Muscle of leg (tissue), 3 donors: ENCODE measurements at regions not wholly inside any gene's neighbourhood (a gene's known extent, or its start where the extent isn't known, plus 50 kb on each side); places are given as distances from the start of the nearest gene placed in this dataset.

ENCODE experiments used
- DNase-seq: peaks from one replicate; pipeline ENCODE4 v3.0.0; 2013
- H3K27ac ChIP-seq: one replicate; pipeline ENCODE4 v1.5.1; 2013; ENCODE audit warnings: mild to moderate bottlenecking, low read length, control low read depth
- H3K27me3 ChIP-seq: one replicate; pipeline ENCODE4 v1.6.1; 2013; ENCODE audit warnings: low read length; ENCODE audit not compliant: control insufficient read depth, insufficient read depth
- H3K36me3 ChIP-seq: one replicate; pipeline ENCODE4 v1.6.1; 2013; ENCODE audit warnings: low read length; ENCODE audit not compliant: control insufficient read depth, insufficient read depth
- H3K4me1 ChIP-seq: one replicate; pipeline ENCODE4 v1.6.1; 2013; ENCODE audit warnings: low read length; ENCODE audit not compliant: control insufficient read depth, insufficient read depth
- H3K4me3 ChIP-seq: one replicate; pipeline ENCODE4 v1.5.1; 2013; ENCODE audit warnings: low read length, control low read depth
- H3K9me3 ChIP-seq: replicated peaks from 2 replicates; pipeline ENCODE4 v1.6.1; 2013; ENCODE audit warnings: low read depth, low read length; ENCODE audit not compliant: control insufficient read depth
- WGBS: methylation state at CpG from one replicate; pipeline ENCODE4 v1.1.5; 2013; ENCODE audit warnings: missing lambda C conversion rate; ENCODE audit not compliant: insufficient coverage; 5-methylcytosine and 5-hydroxymethylcytosine counted together

- Histone ChIP-seq H3K4me3 (no peak overlapping the region), H3K4me1 (no peaks in the 10 kb centered on the region), H3K27ac (no peak overlapping the region), H3K27me3 (no peaks in the 10 kb centered on the region), H3K36me3 (no peaks in the 10 kb centered on the region), H3K9me3 (peaks cover 3% of the 10 kb centered on the region)
- DNase-seq = no peak
- 82% methylated on average over 2 of the region's 4 CpGs for WGBS
These were observed 586.2 kb downstream of the RAB28 start for GRCh38 chr4:12897954-12898353.

DNA sequence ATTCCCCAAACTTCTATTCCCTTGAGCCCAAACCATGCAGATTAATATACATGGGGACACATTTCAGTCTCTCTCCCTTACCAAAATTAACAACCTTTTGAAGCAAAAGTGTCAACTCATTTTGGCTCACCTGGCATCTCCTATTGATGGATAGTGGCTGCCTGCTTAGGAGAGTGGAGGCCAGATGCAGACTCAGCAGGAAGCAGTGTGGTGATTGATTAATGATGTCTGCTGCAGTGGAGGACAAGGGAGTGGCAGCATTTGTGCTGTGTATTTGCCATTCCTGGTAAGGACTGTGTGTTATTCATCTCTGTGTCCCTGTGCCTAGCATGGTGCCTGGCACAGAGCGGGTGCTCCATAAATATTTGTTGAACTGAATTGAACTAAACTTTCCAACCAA is 590.1 kb downstream of the RAB28 start:
- WGBS = no CpG with 5 or more reads among the region's 1 CpG
- no peaks in the 10 kb centered on the region for H3K36me3 ChIP-seq
- no peak overlapping the region for H3K4me3 ChIP-seq
- DNase-seq = no peak
- H3K9me3 ChIP-seq = no peaks in the 10 kb centered on the region
- H3K4me1 ChIP-seq = no peaks in the 10 kb centered on the region
- no peaks in the 10 kb centered on the region for H3K27me3 ChIP-seq
- no peak overlapping the region for H3K27ac ChIP-seq

- H3K36me3 ChIP-seq = no peaks in the 10 kb centered on the region
- peak; percentile 90 for DNase-seq
- WGBS = 24% methylated on average over 3 of the region's 3 CpGs
These were observed 595.1 kb downstream of the RAB28 start for GRCh38 chr4:12889054-12889453.

DNA sequence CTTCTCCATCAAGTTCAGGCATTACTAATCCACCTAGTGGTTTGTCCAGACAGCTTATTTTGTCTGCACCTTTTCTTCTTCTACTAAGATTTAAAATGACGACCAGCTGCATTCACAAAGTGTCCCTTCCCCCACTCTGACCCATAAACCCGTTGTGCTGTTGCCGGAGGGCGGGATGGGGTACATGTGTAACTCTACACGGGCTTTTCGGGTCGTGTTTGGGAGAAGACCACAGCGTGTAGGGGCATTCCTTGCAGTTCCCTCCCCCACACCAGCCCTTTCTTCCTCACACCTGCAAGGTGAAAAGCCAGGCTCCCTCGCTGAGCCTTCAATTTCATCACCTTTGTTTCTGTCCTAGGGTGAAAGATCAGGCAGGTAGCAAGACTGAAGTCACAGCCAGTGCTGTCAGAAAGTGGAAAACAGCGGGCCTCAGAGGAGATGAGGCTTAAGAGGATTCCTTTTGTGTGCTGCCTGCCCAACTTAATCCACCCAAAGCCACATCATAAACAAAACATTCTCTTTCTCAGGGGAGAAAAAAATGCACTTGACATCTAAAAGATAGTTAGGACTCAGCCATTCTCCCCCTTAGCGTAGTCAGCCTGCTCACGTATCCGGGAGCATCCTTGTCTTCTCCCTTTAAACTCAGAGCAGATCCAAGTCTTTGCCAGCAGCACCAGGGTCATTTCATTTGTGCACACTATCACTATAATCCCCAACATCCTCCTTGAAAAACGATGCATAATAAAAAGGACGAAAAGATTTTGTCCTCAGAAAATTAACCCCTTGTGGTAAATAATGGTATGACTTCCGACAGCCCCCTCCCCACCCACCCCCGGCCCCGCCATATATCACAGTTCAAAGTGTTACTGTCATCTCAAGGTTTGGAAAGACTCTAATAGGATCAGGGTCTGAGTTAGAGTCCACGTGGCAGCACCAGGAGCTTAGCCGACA is 599.0 kb downstream of the RAB28 start:
- Histone ChIP-seq H3K4me1 (no peaks in the 10 kb centered on the region), H3K27me3 (no peaks in the 10 kb centered on the region), H3K4me3 (no peak overlapping the region), H3K27ac (no peak overlapping the region), H3K9me3 (no peaks in the 10 kb centered on the region), H3K36me3 (no peaks in the 10 kb centered on the region)
- no peak for DNase-seq
- 27% methylated on average over 12 of the region's 20 CpGs for WGBS

More at GRCh38 chr4:12889054-12889453, 595.1 kb downstream of the RAB28 start:
- Histone ChIP-seq H3K27me3 (no peaks in the 10 kb centered on the region), H3K4me3 (no peak overlapping the region), H3K9me3 (no peaks in the 10 kb centered on the region), H3K4me1 (no peaks in the 10 kb centered on the region), H3K27ac (no peak overlapping the region)

DNA sequence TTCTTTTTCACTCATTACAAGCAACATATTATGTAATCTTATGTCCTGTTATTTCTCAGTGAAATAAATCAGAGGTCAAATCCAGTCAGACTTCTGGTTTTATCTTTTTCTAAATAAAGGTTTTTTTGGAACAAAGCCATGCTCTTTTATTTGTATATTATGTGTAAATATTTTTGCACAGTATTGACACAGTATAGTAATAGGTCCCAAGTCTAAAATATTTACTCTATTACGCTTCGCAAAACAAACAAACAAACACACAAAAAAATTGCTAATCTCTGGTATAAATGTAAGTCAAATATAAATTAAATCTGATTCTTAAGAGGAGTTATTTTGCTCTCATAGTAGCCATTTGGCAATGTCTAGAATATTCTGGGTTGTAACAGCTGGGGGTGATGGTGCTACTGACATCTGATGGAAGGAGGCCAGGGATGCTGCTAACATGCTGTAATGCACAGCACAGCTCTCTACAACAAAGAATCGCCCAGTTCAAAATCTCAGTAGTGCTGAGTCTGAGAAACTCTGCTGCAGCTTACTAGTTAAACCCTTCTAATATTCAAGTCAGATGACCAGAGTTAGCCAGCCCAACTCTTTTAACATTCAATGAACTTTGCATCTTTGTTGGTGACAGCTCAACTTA is 602.1 kb downstream of the RAB28 start:
- H3K36me3 ChIP-seq = no peaks in the 10 kb centered on the region
- 40% methylated on average over 1 of the region's 3 CpGs for WGBS
- H3K4me1 ChIP-seq = no peaks in the 10 kb centered on the region
- no peak overlapping the region for H3K27ac ChIP-seq
- H3K9me3 ChIP-seq = no peaks in the 10 kb centered on the region
- H3K4me3 ChIP-seq = no peak overlapping the region
- H3K27me3 ChIP-seq = no peaks in the 10 kb centered on the region
- DNase-seq = peak; percentile 32

GRCh38 chr4:12880844-12881243 is 603.3 kb downstream of the RAB28 start:
- Histone ChIP-seq H3K36me3 (no peaks in the 10 kb centered on the region), H3K27ac (no peak overlapping the region), H3K4me3 (no peak overlapping the region), H3K9me3 (no peaks in the 10 kb centered on the region), H3K4me1 (no peaks in the 10 kb centered on the region), H3K27me3 (no peaks in the 10 kb centered on the region)
- WGBS = no CpG with 5 or more reads among the region's 2 CpGs
- DNase-seq = no peak

DNA sequence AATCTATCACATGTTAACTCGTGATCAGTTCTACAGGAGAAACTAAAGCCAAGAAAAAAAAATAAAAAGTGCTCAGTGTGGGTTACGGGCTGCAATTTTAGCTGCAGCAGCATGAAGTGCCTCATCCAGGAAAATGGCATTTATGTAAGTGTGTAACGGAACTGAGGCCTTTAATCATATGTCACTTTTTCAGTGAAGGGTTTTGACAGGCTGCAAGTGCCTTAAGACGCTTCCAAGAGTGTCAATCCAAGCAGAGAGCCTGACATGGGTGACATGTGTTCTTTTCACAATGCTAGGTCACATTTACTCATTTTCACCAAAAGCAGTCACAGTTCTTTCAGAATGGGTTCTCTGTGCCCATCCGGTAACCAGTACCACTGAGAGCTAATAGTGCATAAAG is 604.6 kb downstream of the RAB28 start:
- H3K36me3 ChIP-seq = no peaks in the 10 kb centered on the region
- no peaks in the 10 kb centered on the region for H3K4me1 ChIP-seq
- no peaks in the 10 kb centered on the region for H3K27me3 ChIP-seq
- H3K27ac ChIP-seq = no peak overlapping the region
- 71% methylated on average over 3 of the region's 5 CpGs for WGBS
- DNase-seq = no peak
- no peak overlapping the region for H3K4me3 ChIP-seq
- no peaks in the 10 kb centered on the region for H3K9me3 ChIP-seq

GRCh38 chr4:12875640-12876243 is 608.4 kb downstream of the RAB28 start:
- Histone ChIP-seq H3K4me1 (no peaks in the 10 kb centered on the region), H3K4me3 (no peak overlapping the region), H3K27me3 (no peaks in the 10 kb centered on the region), H3K9me3 (no peaks in the 10 kb centered on the region), H3K36me3 (no peaks in the 10 kb centered on the region), H3K27ac (no peak overlapping the region)
- DNase-seq = no peak
- 83% methylated on average over 1 of the region's 2 CpGs for WGBS

DNA sequence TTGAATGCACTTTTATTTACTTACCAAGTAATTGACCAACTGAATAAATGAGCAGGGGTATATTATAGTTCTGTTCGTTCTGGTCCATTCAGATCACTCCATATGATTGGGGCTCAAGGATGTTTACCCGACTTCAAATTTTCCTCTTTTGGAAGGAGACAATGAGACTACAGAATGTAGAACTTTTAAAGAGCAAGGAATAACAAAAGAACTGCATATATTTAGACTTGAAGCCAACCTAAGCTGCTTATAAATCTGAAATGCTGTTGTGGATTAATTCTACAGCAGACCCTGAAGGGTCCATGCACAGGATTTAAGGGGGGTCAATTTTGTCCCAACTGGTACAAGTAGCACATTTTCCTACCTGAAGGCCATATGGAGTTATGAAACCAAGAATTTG is 610.8 kb downstream of the RAB28 start:
- Histone ChIP-seq H3K27me3 (no peaks in the 10 kb centered on the region), H3K4me3 (no peak overlapping the region), H3K36me3 (no peaks in the 10 kb centered on the region), H3K4me1 (no peaks in the 10 kb centered on the region), H3K27ac (no peak overlapping the region), H3K9me3 (no peaks in the 10 kb centered on the region)
- DNase-seq = no peak
- WGBS = no CpG with 5 or more reads among the region's 2 CpGs

DNA sequence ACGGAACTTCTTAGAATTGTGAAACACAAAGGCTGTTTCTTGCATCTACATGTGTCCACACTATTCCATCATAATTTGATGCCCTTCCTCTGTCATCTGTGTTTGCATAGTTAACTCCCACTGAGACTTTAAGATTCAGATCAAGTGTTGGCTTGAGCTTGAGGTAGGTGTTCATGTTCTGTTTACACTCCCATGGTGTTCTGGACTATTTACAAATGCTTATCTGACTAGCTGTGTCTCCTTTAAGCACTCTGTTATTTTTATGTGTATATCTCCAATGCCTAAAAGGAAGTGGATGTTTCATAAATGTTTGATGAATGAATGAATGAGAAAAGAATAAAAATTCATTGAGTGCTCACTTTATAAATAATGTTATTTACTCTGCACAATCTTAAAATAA is 622.7 kb downstream of the RAB28 start:
- Histone ChIP-seq H3K27ac (no peak overlapping the region), H3K4me1 (no peaks in the 10 kb centered on the region), H3K9me3 (no peaks in the 10 kb centered on the region), H3K27me3 (no peaks in the 10 kb centered on the region), H3K36me3 (no peaks in the 10 kb centered on the region), H3K4me3 (no peak overlapping the region)
- no CpG with 5 or more reads among the region's 1 CpG for WGBS
- no peak for DNase-seq
